ENCODE measurements at regions not wholly inside any gene's neighbourhood (a gene's known extent, or its start where the extent isn't known, plus 50 kb on each side); places are given as distances from the start of the nearest gene placed in this dataset.

GRCh38 chr13:29909975-29910674 lies 59.7 kb upstream of the UBL3 start:
- no peak for DNase-seq (ENCODE audit: low read depth in 2 of 3, low spot score in 2 of 3)

GRCh38 chr13:29909081-29909730 lies 58.8 kb upstream of the UBL3 start:
- no peak for DNase-seq (ENCODE audit: low read depth in 2 of 3, low spot score in 2 of 3)

- no peak for DNase-seq (ENCODE audit: low read depth in 2 of 3, low spot score in 2 of 3)
Observed at GRCh38 chr13:29908416-29909080, 58.1 kb upstream of the UBL3 start.

GRCh38 chr13:29907670-29908069 lies 57.3 kb upstream of the UBL3 start:
- DNase-seq (ENCODE audit: low read depth in 2 of 3, low spot score in 2 of 3) = no peak

- no peak for DNase-seq (ENCODE audit: low read depth in 2 of 3, low spot score in 2 of 3)
Observed at GRCh38 chr13:29906432-29907011, 56.1 kb upstream of the UBL3 start.

- DNase-seq (ENCODE audit: low read depth in 2 of 3, low spot score in 2 of 3) = peak in 1 of 3 donors; percentile 42
Observed at GRCh38 chr13:29905845-29906244, 55.4 kb upstream of the UBL3 start.

- DNase-seq (ENCODE audit: low read depth in 2 of 3, low spot score in 2 of 3) = no peak
Observed at GRCh38 chr13:29903996-29904395, 53.6 kb upstream of the UBL3 start.

GRCh38 chr13:29903543-29903942 lies 53.1 kb upstream of the UBL3 start:
- no peak for DNase-seq (ENCODE audit: low read depth in 2 of 3, low spot score in 2 of 3)

- no peak for DNase-seq (ENCODE audit: low read depth in 2 of 3, low spot score in 2 of 3)
Observed at GRCh38 chr13:29902632-29903305, 52.4 kb upstream of the UBL3 start.

GRCh38 chr13:29901710-29902631 lies 51.6 kb upstream of the UBL3 start:
- peak in 2 of 3 donors; percentile 19 to 55 for DNase-seq (ENCODE audit: low read depth in 2 of 3, low spot score in 2 of 3)

Measured in hematopoietic multipotent progenitor cell (in vitro differentiated cells).